ENCODE measurements at regions not wholly inside any gene's neighbourhood (a gene's known extent, or its start where the extent isn't known, plus 50 kb on each side); places are given as distances from the start of the nearest gene placed in this dataset.
"Not testable (repeated sequence)": the region's sequence is repeated elsewhere in the genome, so short reads cannot be mapped to it uniquely, and the experiment has no call there.

- not testable (repeated sequence) for TF ChIP-seq TEAD4 (IDR thresholded peaks at IDR 0.05; ENCODE audit: low read depth, low read length); POLR2AphosphoS5 (IDR thresholded peaks at IDR 0.05; ENCODE audit: low read depth, low read length); CTCF (IDR thresholded peaks at IDR 0.05; ENCODE audit: control extremely low read depth in 1 of 3, insufficient read depth in 1 of 3, low read depth in 1 of 3, low read length in 3 of 3); POLR2A (IDR thresholded peaks at IDR 0.05; ENCODE audit: control extremely low read depth in 1 of 2, low read depth in 2 of 2, low read length in 2 of 2)
These were observed 102.4 kb upstream of the MAP3K4 start for GRCh38 chr6:160889148-160889547.
